SK-N-SH (cell line): ENCODE measurements at regions not wholly inside any gene's neighbourhood (a gene's known extent, or its start where the extent isn't known, plus 50 kb on each side); places are given as distances from the start of the nearest gene placed in this dataset.

Source experiments
- CTCF ChIA-PET: fragments of 300-600, 350-600 bp; formaldehyde crosslinking; extraction: SDS; loops from one replicate; lab custom pipeline; 2021; lab: Yijun Ruan, JAX
- POLR2A ChIA-PET: fragments of 350-600 bp; sonication (Branson Sonifier 250); formaldehyde crosslinking; extraction: SDS; loops from one replicate; lab custom pipeline; 2020; ENCODE audit warnings: antibody characterized with exemption, inconsistent platforms; lab: Yijun Ruan, JAX
- DNase-seq: peaks from one replicate; pipeline ENCODE4 v3.0.0; 2012
- H2AFZ ChIP-seq: fragments of 200-600 bp; sonication (generic); 2 replicates; pipeline ENCODE4 v1.8.1; 2016; ENCODE audit warnings: antibody characterized with exemption, mild to moderate bottlenecking, low read depth
- H3F3A ChIP-seq: fragments of 200-600 bp; sonication (generic); replicated peaks from 2 replicates; pipeline ENCODE3; 2016; ENCODE audit warnings: antibody characterized with exemption, mild to moderate bottlenecking; ENCODE audit not compliant: insufficient read depth
- H3K27ac ChIP-seq, 2 experiments: fragments of 200-500 bp in 1 of 2; fragments of 200-600 bp in 1 of 2; sonication (Bioruptor generic) in 1 of 2; sonication (generic), shearing (Covaris generic) in 1 of 2; 2 replicates each; pipeline versions ENCODE4 v1.5.1 to v1.6.1; 2014 to 2016; ENCODE audit warnings: low read depth in 2 of 2, inconsistent platforms in 1 of 2, low read length in 1 of 2, mild to moderate bottlenecking in 1 of 2, mixed read lengths in 1 of 2
- H3K27me3 ChIP-seq: fragments of 200-600 bp; sonication (generic), shearing (Covaris generic); 2 replicates; pipeline ENCODE4 v1.6.1; 2016; ENCODE audit warnings: mixed run types; ENCODE audit not compliant: insufficient read depth
- H3K36me3 ChIP-seq, 2 experiments: fragments of 200-500 bp in 1 of 2; fragments of 200-600 bp in 1 of 2; sonication (Bioruptor generic) in 1 of 2; sonication (generic) in 1 of 2; replicated peaks in 1 of 2; 2 replicates each; pipeline versions ENCODE3 to v1.5.1; 2014 to 2016; ENCODE audit warnings: low read length in 1 of 2, mild to moderate bottlenecking in 1 of 2; ENCODE audit not compliant: insufficient read depth in 2 of 2, control insufficient read depth in 1 of 2
- H3K4me1 ChIP-seq, 2 experiments: fragments of 200-500 bp in 1 of 2; fragments of 200-600 bp in 1 of 2; sonication (Bioruptor generic) in 1 of 2; sonication (generic), shearing (Covaris generic) in 1 of 2; 2 replicates each; pipeline versions ENCODE4 v1.5.1 to v1.6.1; 2014 to 2016; ENCODE audit warnings: low read depth in 1 of 2, low read length in 1 of 2, mixed run types in 1 of 2; ENCODE audit not compliant: insufficient read depth in 2 of 2, control insufficient read depth in 1 of 2
- H3K4me2 ChIP-seq: fragments of 200-600 bp; sonication (generic), shearing (Covaris generic); 2 replicates; pipeline ENCODE4 v1.6.1; 2017; ENCODE audit warnings: mixed run types
- H3K4me3 ChIP-seq, 2 experiments: fragments of 200-500 bp in 1 of 2; fragments of 200-600 bp in 1 of 2; sonication (Bioruptor generic) in 1 of 2; sonication (generic), shearing (Covaris generic) in 1 of 2; 2 replicates each; pipeline versions ENCODE4 v1.5.1 to v1.8.1; 2014 to 2016; ENCODE audit warnings: low read depth in 2 of 2, inconsistent platforms in 1 of 2, low read length in 1 of 2, mild to moderate bottlenecking in 1 of 2, mixed read lengths in 1 of 2, moderate library complexity in 1 of 2
- H3K79me2 ChIP-seq: fragments of 200-600 bp; sonication (generic); 2 replicates; pipeline ENCODE4 v1.8.1; 2017; ENCODE audit warnings: mild to moderate bottlenecking; ENCODE audit not compliant: insufficient read depth
- H3K9ac ChIP-seq: fragments of 200-600 bp; sonication (generic); 2 replicates; pipeline ENCODE4 v1.6.1; 2017; ENCODE audit warnings: mixed run types
- H3K9me2 ChIP-seq: fragments of 200-600 bp; sonication (generic); 2 replicates; pipeline ENCODE4 v1.6.1; 2017; ENCODE audit warnings: mixed run types
- H3K9me3 ChIP-seq: fragments of 200-600 bp; sonication (generic); 2 replicates; pipeline ENCODE4 v1.6.1; 2017; ENCODE audit warnings: mixed run types, mild to moderate bottlenecking, moderate library complexity
- H4K20me1 ChIP-seq: fragments of 200-600 bp; sonication (generic); 2 replicates; pipeline ENCODE4 v1.6.1; 2017; ENCODE audit warnings: mild to moderate bottlenecking, mixed run types; ENCODE audit not compliant: insufficient read depth
- MEF2A ChIP-seq: IDR thresholded peaks from 2 replicates; pipeline ENCODE4 v1.4.0; 2012; ENCODE audit warnings: low read depth, borderline replicate concordance
- RCOR1 ChIP-seq: fragments of 150-350 bp; IDR thresholded peaks from 2 replicates; pipeline ENCODE4 v1.6.1; 2017; ENCODE audit warnings: antibody characterized with exemption, low read length
- WGBS: methylation state at CpG from one replicate; pipeline ENCODE4 v1.1.6; 2017; ENCODE audit warnings: low lambda C conversion rate; 5-methylcytosine and 5-hydroxymethylcytosine counted together

DNA sequence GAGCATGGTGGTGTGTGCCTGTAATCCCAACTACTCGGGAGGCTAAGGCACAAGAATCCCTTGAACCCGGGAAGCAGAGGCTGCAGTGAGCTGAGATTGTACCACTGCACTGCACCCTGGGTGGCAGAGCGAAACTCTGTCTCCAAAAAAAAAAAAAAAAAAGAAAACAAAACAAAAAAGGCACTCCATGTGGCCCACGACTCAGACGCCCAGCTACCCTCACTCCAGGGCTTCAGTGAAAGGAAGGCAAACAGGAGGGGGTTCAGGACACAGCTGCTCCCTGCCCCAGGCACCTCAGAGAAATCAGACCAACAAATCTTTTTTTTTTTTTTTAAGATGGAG lies 91.7 kb downstream of the LITAF start:
- Histone ChIP-seq H4K20me1 (no peaks in the 10 kb centered on the region), H3K9me3 (no peaks in the 10 kb centered on the region), H3K9ac (peak overlapping the region; percentile 5; the same call in 1 of the 2 replicates), H2AFZ (peak overlapping the region; percentile 67), H3F3A (peaks cover 39% of the 10 kb centered on the region), H3K9me2 (no peaks in the 10 kb centered on the region), H3K4me2 (0 out of 2 replicates have a peak overlapping the region, but pooled peaks have one; percentile 16), H3K4me3 (no peak overlapping the region), H3K27ac (peak overlapping the region; percentile 92 to 94), H3K36me3 (no peaks in the 10 kb centered on the region), H3K27me3 (no peaks in the 10 kb centered on the region), H3K4me1 (peaks cover 32 to 45% of the 10 kb centered on the region in 2 experiments), H3K79me2 (no peaks in the 10 kb centered on the region)
- WGBS = 82% methylated on average over 5 of the region's 5 CpGs
- TF ChIP-seq MEF2A = no peak
- TF ChIP-seq RCOR1 = no peak
- POLR2A ChIA-PET = no interaction called here
- CTCF ChIA-PET = interaction anchor here (1.1 to 1.6 kb wide), 2 partner anchors 87 to 147 kb away, joined by 3 to 5 read pairs; no protein-coding TSS in a partner anchor
- DNase-seq = peak; percentile 60
